Fibroblast of lung (primary cell): ENCODE measurements at regions not wholly inside any gene's neighbourhood (a gene's known extent, or its start where the extent isn't known, plus 50 kb on each side); places are given as distances from the start of the nearest gene placed in this dataset.

Experiments
- DNase-seq, 2 donors: peaks; one replicate each; pipeline versions ENCODE4 v3.0.0 to v3.0.0-alpha.2; 2010; ENCODE audit warnings: low read depth in 2 of 2
- H2AFZ ChIP-seq: 2 replicates; pipeline ENCODE4 v1.5.1; 2012; ENCODE audit warnings: low read length, control low read depth, inconsistent platforms
- H3K27ac ChIP-seq: 2 replicates; pipeline ENCODE4 v1.5.1; 2011; ENCODE audit warnings: low read length, control low read depth; ENCODE audit not compliant: insufficient read depth
- H3K27me3 ChIP-seq: 2 replicates; pipeline ENCODE4 v1.5.1; 2011; ENCODE audit warnings: mild to moderate bottlenecking, low read length; ENCODE audit not compliant: control insufficient read depth, insufficient read depth
- H3K36me3 ChIP-seq: 2 replicates; pipeline ENCODE4 v1.5.1; 2011; ENCODE audit warnings: low read length; ENCODE audit not compliant: control insufficient read depth, insufficient read depth
- H3K4me1 ChIP-seq: 2 replicates; pipeline ENCODE4 v1.5.1; 2011; ENCODE audit warnings: low read length; ENCODE audit not compliant: control insufficient read depth, insufficient read depth; ENCODE audit errors: extremely low read depth
- H3K4me2 ChIP-seq: 2 replicates; pipeline ENCODE4 v1.5.1; 2011; ENCODE audit warnings: low read length, control low read depth; ENCODE audit not compliant: insufficient read depth; ENCODE audit errors: extremely low read depth
- H3K4me3 ChIP-seq, 4 experiments: fragments of 200-600 bp in 1 of 4; sonication (generic) in 1 of 4; replicated peaks in 1 of 4; 2 replicates each; pipeline ENCODE4 v1.5.1; 2011 to 2016; ENCODE audit warnings: low read length in 4 of 4, low read depth in 3 of 4, mild to moderate bottlenecking in 3 of 4, control low read depth in 2 of 4, inconsistent platforms in 1 of 4, mixed read lengths in 1 of 4; ENCODE audit not compliant: insufficient read depth in 1 of 4; ENCODE audit errors: control extremely low read depth in 1 of 4
- H3K79me2 ChIP-seq: 2 replicates; pipeline ENCODE4 v1.5.1; 2012; ENCODE audit warnings: mild to moderate bottlenecking, low read length, inconsistent platforms; ENCODE audit not compliant: control insufficient read depth, insufficient read depth
- H3K9ac ChIP-seq: 2 replicates; pipeline ENCODE4 v1.5.1; 2011; ENCODE audit warnings: mild to moderate bottlenecking, low read length, control low read depth; ENCODE audit not compliant: insufficient read depth
- H3K9me3 ChIP-seq: 2 replicates; pipeline ENCODE4 v1.5.1; 2012; ENCODE audit warnings: low read depth, low read length; ENCODE audit not compliant: control insufficient read depth, insufficient read depth
- H4K20me1 ChIP-seq: 2 replicates; pipeline ENCODE4 v1.5.1; 2011; ENCODE audit warnings: low read length; ENCODE audit not compliant: control insufficient read depth, insufficient read depth; ENCODE audit errors: extremely low read depth
- CTCF ChIP-seq, 2 donors: IDR thresholded peaks in 1 of 2; conservative IDR thresholded peaks in 1 of 2; 1 replicate in 1 of 2; 2 replicates in 1 of 2; pipeline ENCODE4 v1.5.1; 2011 to 2012; ENCODE audit warnings: low read length in 2 of 2, control low read depth in 1 of 2, inconsistent platforms in 1 of 2, low read depth in 1 of 2, mild to moderate bottlenecking in 1 of 2
- EZH2 ChIP-seq: IDR thresholded peaks from 2 replicates; pipeline ENCODE4 v1.5.1; 2012; ENCODE audit warnings: low read length, control low read depth, mild to moderate bottlenecking; ENCODE audit errors: missing control alignments

GRCh38 chr6:79862711-79863110, 84.6 kb downstream of the ELOVL4 start:
- Histone ChIP-seq H3K27me3 (no peaks in the 10 kb centered on the region), H2AFZ (no peak overlapping the region), H3K27ac (no peak overlapping the region), H3K4me1 (no peaks in the 10 kb centered on the region), H4K20me1 (no peaks in the 10 kb centered on the region), H3K79me2 (no peaks in the 10 kb centered on the region), H3K36me3 (no peaks in the 10 kb centered on the region), H3K9ac (no peak overlapping the region), H3K9me3 (no peaks in the 10 kb centered on the region), H3K4me2 (no peak overlapping the region), H3K4me3 (no peak overlapping the region)
- no peak for DNase-seq
- TF ChIP-seq EZH2 (no peak), CTCF (conservative IDR thresholded peaks at IDR 0.05 in 1 of 2, IDR thresholded peaks at IDR 0.05 in 1 of 2; ENCODE audit: low read depth in 1 of 2, low read length in 2 of 2) (no peak)

GRCh38 chr6:79862126-79862525, 85.2 kb downstream of the ELOVL4 start:
- H3K9me3 ChIP-seq: no peaks in the 10 kb centered on the region
- no peak for DNase-seq
- no peak overlapping the region for H3K4me3 ChIP-seq
- no peak overlapping the region for H3K4me2 ChIP-seq
- H3K79me2 ChIP-seq: no peaks in the 10 kb centered on the region
- H2AFZ ChIP-seq: no peak overlapping the region
- H3K9ac ChIP-seq: no peak overlapping the region
- TF ChIP-seq EZH2: no peak
- no peak for TF ChIP-seq CTCF (conservative IDR thresholded peaks at IDR 0.05 in 1 of 2, IDR thresholded peaks at IDR 0.05 in 1 of 2; ENCODE audit: low read depth in 1 of 2, low read length in 2 of 2)
- H3K27me3 ChIP-seq: no peaks in the 10 kb centered on the region
- H4K20me1 ChIP-seq: no peaks in the 10 kb centered on the region
- H3K27ac ChIP-seq: no peak overlapping the region
- H3K4me1 ChIP-seq: no peaks in the 10 kb centered on the region
- no peaks in the 10 kb centered on the region for H3K36me3 ChIP-seq

- no peaks in the 10 kb centered on the region for H3K4me1 ChIP-seq
- no peak overlapping the region for H2AFZ ChIP-seq
These were observed 86.3 kb downstream of the ELOVL4 start for GRCh38 chr6:79861023-79861422.

More at GRCh38 chr6:79861023-79861422, 86.3 kb downstream of the ELOVL4 start:
- DNase-seq: no peak
- H4K20me1 ChIP-seq: no peaks in the 10 kb centered on the region
- H3K27ac ChIP-seq: no peak overlapping the region
- TF ChIP-seq EZH2 (no peak), CTCF (conservative IDR thresholded peaks at IDR 0.05 in 1 of 2, IDR thresholded peaks at IDR 0.05 in 1 of 2; ENCODE audit: low read depth in 1 of 2, low read length in 2 of 2) (no peak)
- H3K36me3 ChIP-seq: no peaks in the 10 kb centered on the region
- no peak overlapping the region for H3K4me3 ChIP-seq
- H3K4me2 ChIP-seq: no peak overlapping the region
- H3K79me2 ChIP-seq: no peaks in the 10 kb centered on the region
- no peak overlapping the region for H3K9ac ChIP-seq
- H3K27me3 ChIP-seq: no peaks in the 10 kb centered on the region
- no peaks in the 10 kb centered on the region for H3K9me3 ChIP-seq
